ENCODE measurements at regions not wholly inside any gene's neighbourhood (a gene's known extent, or its start where the extent isn't known, plus 50 kb on each side); places are given as distances from the start of the nearest gene placed in this dataset.

- TF ChIP-seq CTCF (IDR thresholded peaks at IDR 0.05; ENCODE audit: low read depth, low read length, poor library complexity, severe bottlenecking) (no peak), EZH2phosphoT487 (IDR thresholded peaks at IDR 0.05; ENCODE audit: borderline replicate concordance, low read length) (no peak)
Measured at GRCh38 chr3:140762746-140763145, 84.9 kb downstream of the TRIM42 start.

All from DOHH2 (cell line).